GM18951 (cell line): ENCODE measurements at regions not wholly inside any gene's neighbourhood (a gene's known extent, or its start where the extent isn't known, plus 50 kb on each side); places are given as distances from the start of the nearest gene placed in this dataset.

Experiments
- POLR2A ChIP-seq: IDR thresholded peaks from 4 replicates; pipeline ENCODE4 v1.6.1; 2011; ENCODE audit warnings: mild to moderate bottlenecking; ENCODE audit not compliant: insufficient read length, insufficient read depth; ENCODE audit errors: extremely low read depth
- in situ Hi-C: fragments of 300-500 bp; cut with MboI; formaldehyde crosslinking; loops from one replicate; pipeline ENCODE4 v1.12.0; 2022; ENCODE audit warnings: low sequenced_read_pairs, mixed read lengths, inconsistent platforms; ENCODE audit not compliant: unreplicated experiment

- in situ Hi-C loops: no loop called here
- no peak for TF ChIP-seq POLR2A
Measured at GRCh38 chr16:6008670-6009069, 911.1 kb upstream of the EEF2KMT start.

DNA sequence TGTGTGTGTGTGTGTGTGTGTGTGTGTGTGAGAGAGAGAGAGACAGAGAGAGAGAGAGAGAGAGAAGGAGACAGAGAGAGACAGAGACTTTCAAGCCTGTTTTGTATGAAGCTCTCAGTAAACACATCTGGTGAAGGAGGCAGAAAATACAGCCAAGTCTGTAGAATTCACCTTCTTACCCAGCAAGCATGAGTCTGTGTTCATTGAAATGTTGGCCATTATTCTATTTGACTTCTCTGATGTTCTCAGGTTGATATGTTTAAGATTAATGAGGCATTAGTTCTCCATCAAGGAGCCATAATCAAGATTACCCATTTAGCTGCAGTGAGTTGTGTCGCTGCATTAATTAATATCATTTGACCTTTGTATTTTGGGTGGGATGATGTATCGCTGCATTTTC is 895.8 kb upstream of the EEF2KMT start:
- in situ Hi-C loops: no loop called here

DNA sequence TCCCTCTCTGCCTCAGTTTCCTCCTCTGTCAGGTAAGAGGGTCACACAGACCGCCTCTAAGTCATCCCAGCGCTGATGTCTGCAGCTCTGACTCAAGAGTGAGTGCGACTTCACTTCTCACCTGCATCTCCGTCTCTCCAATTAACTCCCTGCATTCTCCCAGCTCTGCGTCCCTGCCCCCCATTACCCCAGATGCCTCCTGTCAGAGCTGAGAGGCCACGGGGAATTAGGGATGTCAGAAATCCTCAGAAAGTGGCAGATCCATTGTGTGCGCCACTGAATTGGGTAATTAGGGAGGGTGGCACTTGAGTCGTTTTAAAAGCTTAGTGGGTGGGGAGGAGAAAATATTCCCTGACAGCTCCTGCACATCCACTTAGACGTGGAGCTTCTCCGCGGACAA is 885.4 kb upstream of the EEF2KMT start:
- in situ Hi-C loops: no loop called here
- no peak for TF ChIP-seq POLR2A

More for the DNA sequence above, 895.8 kb upstream of the EEF2KMT start:
- TF ChIP-seq POLR2A: no peak

DNA sequence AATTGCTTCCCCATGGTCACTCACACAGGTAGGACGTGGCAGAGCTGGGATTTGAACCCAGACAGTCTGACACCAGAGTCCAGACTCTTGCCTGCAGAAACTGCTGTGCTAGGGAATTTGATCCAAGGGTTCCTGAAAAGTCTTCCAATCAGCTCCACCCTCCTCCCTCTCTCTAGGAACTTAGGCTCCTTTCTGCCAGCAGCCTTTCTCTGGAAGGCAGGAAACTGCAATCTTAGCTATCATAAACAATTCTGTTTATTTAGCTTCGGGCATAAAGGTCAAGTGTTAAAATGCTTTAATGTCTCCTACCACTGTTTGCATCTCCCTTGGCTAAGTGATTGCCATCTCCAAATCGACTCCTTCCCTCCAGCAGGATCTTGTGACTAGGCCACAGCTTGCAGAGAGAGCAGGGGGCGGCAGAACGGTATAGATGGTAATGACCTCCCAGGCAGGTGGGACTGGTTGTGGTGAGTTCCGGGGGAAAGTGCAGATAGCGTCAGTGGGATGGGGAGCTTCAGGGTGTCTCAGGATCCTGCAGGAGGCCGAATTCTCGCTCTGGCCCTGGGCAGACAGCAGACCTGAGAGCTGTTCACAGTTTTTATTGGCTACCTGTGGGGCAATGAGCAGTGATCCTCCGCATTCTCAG is 882.4 kb upstream of the EEF2KMT start:
- in situ Hi-C loops: no loop called here
- no peak for TF ChIP-seq POLR2A

DNA sequence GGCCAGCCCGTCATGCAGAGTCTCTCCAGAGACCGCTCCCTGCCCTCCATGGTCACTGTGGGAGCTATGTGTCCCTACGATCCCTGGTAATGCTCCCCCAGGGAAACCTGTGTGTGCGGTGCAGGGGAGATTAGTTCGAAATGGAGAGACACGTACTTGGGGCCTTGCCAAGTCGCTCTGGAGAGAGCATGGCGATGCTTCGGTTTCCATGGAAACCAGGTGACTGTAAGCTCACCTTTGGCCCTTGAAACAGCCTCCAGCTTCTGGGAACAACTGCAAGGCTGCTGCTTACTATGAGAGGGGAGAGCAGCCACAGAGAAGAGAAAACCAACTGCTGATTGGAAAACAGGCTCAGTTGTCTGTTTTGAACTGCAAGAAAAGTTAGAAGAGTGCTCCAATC is 879.7 kb upstream of the EEF2KMT start:
- no peak for TF ChIP-seq POLR2A
- in situ Hi-C loops: no loop called here

DNA sequence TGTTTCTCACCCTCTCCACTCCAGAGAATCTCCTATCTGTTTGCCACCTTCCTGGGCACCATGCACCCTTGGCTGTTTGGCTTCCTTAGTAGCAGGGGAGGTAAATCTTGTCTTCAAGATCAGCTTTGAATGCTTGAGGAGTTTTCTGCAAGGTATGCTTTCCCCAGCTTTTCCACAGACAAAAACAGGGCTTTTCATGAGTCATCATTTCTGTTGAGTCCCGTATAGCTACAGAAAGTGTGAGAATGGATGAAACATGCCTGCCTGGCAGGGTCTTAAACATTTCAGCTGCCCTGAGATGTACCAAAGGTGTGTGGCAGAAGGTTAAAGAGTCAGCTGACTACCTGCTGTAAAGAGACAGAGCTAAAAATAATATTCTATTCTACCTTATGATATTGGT is 875.2 kb upstream of the EEF2KMT start:
- no peak for TF ChIP-seq POLR2A
- in situ Hi-C loops: no loop called here

- no peak for TF ChIP-seq POLR2A
- in situ Hi-C loops: no loop called here
Measured at GRCh38 chr16:5971924-5972323, 874.3 kb upstream of the EEF2KMT start.

DNA sequence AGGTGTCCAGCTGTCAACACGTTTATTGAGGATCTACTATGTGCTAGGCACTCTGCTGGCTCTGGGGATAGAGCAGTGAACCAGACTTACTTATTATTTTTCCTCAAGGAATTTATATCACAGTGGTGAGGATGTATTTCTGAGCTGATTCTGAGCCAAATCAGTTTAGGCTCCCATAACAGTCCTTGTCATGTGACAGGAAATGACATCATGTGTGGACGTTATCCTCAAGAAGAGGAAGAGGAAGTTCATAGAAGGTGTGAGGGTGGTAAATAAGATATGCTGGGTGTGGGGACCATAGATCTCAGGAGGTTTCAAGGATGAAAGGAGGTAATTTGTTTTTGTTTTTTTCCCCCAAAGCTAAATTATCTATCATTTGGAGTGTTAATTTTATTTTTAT is 873.5 kb upstream of the EEF2KMT start:
- TF ChIP-seq POLR2A: no peak
- in situ Hi-C loops: no loop called here

DNA sequence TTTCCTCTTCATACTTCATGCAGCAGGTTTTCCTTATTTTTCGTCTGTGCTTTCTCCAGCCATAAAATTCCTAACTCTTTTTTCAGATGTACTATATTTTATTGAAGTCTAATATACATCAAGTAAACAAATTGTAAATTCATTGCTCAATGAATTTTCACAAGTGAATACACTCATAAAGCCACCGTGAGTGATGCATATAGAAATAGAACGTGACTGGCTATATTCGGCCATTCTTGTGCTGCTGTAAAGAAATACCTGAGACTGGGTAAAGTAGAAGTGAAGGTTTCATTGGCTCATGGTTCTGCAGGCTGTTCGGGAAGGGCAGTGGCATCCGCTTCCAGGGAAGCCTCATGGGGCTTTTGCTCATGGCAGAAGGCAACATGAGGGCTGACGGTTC is 868.4 kb upstream of the EEF2KMT start:
- in situ Hi-C loops: no loop called here

GRCh38 chr16:5965321-5965720 is 867.7 kb upstream of the EEF2KMT start:
- in situ Hi-C loops: no loop called here
- TF ChIP-seq POLR2A: no peak

More for the DNA sequence above, 868.4 kb upstream of the EEF2KMT start:
- no peak for TF ChIP-seq POLR2A

GRCh38 chr16:5951486-5951885 is 853.9 kb upstream of the EEF2KMT start:
- TF ChIP-seq POLR2A: no peak
- in situ Hi-C loops: no loop called here

DNA sequence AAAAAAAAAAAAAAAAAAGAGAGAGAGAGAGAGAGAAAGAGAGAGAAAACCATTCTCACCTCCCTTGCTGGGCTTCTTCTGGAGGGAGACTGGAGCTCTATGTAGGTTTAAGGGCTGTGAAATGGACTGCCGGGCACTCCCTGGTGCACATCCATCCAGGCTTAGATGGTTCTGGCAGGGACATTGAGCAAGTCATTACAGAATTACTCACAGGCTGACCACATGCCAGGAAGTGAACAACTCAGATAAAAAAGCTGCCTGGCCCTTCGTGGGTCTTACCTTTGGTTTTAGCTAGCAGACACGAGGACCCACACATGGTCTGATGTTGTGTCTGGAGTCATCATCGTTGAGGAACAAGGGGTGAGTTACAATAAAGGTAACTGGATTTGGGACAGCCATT is 847.4 kb upstream of the EEF2KMT start:
- in situ Hi-C loops: no loop called here
- no peak for TF ChIP-seq POLR2A

DNA sequence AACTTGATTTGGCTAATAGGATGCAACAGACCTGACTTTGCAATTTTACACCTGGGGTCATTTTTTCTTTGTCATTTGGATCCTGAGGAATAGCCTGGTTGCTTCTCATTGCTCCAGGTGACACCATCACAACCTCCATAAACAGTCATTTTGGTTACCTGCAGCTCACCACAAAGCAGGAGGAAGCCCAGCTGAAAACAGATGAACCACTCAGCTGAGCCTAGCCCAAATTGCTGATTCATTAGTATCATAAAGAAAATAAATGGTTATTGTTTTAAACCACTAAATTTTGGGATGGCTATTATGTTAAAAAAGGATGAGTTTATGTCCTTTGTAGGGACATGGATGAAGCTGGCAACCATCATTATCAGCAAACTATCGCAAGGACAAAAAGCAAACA is 841.0 kb upstream of the EEF2KMT start:
- TF ChIP-seq POLR2A: no peak
- in situ Hi-C loops: no loop called here

DNA sequence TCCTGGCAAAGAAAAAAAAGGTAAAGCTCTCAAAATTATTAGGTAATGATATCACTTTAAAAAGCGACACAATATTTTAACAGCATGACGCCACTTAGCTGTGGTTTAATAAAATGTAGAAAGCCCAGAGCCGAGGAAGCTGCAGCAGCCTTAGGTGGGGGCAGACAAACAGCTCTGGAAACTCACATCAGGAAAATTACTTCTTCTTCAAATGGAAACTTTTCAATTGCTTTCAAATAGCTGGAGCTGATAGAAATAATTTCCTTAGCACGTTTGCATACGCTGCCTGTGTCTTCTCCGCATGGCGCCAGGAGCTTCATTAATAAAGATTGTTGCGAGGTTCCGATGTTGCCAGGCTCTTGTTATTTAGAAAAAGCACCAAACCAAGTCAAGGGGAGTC is 835.3 kb upstream of the EEF2KMT start:
- TF ChIP-seq POLR2A: no peak
- in situ Hi-C loops: no loop called here
